Left forelimb (tissue), 1 donor: ENCODE measurements at regions not wholly inside any gene's neighbourhood (a gene's known extent, or its start where the extent isn't known, plus 50 kb on each side); places are given as distances from the start of the nearest gene placed in this dataset.

Experiments
- DNase-seq: peaks from one replicate; pipeline ENCODE4 v3.0.0-alpha.2; 2018; ENCODE audit warnings: low spot score

DNA sequence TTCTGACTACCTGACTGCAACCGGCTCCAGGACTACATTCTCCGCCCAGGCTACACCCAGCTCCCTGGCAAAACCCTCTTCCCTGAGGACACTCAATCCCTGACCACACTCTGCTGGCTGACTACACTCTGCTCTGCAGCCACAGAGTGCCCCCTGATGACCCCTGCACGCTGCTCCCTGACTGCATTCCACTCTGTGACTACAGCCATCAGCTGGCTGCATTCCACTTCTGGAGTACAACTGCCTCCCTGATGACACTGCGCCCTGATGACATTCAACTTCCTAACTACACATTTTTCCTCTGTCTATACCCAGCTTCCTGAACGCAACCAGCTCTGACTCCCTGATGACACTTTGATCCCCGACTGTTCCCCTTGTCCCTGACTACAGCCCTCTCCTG lies 71.3 kb upstream of the NRXN1 start:
- no peak for DNase-seq

DNA sequence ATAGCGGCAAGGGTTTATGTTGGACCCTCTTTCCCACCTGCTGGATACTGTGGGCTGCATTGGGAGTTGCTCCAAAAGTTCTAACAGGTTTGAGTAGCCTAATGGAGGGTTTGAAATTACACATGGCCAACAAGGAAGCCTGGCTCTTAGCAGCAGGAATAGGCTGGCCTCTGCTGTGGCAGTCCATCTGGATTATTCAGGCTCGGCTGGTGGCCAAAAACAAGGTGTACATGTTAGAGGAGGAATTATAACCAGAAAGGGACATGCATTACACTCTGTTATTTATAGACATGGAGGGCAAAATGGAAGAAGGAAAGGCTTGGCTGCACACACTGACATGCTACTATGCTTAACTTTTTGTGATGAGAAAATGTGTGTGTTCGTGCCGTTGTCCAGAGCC lies 61.1 kb upstream of the NRXN1 start:
- DNase-seq: no peak

- no peak for DNase-seq
Measured at GRCh38 chr2:51085420-51086068, 53.6 kb upstream of the NRXN1 start.

- DNase-seq: no peak
Measured at GRCh38 chr2:51084750-51085149, 52.8 kb upstream of the NRXN1 start.
